SK-N-SH (cell line): ENCODE measurements at regions not wholly inside any gene's neighbourhood (a gene's known extent, or its start where the extent isn't known, plus 50 kb on each side); places are given as distances from the start of the nearest gene placed in this dataset.

Experiments
- CHD2 ChIP-seq: fragments of 150-350 bp; IDR thresholded peaks from 2 replicates; pipeline ENCODE4 v1.6.1; 2018; ENCODE audit warnings: low read length; ENCODE audit not compliant: partially characterized antibody
- FOXM1 ChIP-seq: IDR thresholded peaks from 2 replicates; pipeline ENCODE4 v1.4.0; 2012; ENCODE audit warnings: low read depth, mild to moderate bottlenecking
- NFIC ChIP-seq: IDR thresholded peaks from 2 replicates; pipeline ENCODE4 v1.4.0; 2012; ENCODE audit warnings: borderline replicate concordance
- NRF1 ChIP-seq: IDR thresholded peaks from 2 replicates; pipeline ENCODE4 v1.6.1; 2012; ENCODE audit warnings: low read depth, mild to moderate bottlenecking, low read length
- POLR2AphosphoS5 ChIP-seq: IDR thresholded peaks from 2 replicates; pipeline ENCODE4 v1.6.1; 2012; ENCODE audit warnings: low read depth, low read length
- RFX5 ChIP-seq: IDR thresholded peaks from 2 replicates; pipeline ENCODE4 v1.6.1; 2012; ENCODE audit warnings: mild to moderate bottlenecking, improper control_type of control experiment, low read length
- SIN3A ChIP-seq: IDR thresholded peaks from 2 replicates; pipeline ENCODE4 v1.6.1; 2012; ENCODE audit warnings: low read depth, mild to moderate bottlenecking, low read length, moderate library complexity, borderline replicate concordance
- TF ChIP-seq, protein P1 (sequence below): fragments of 200-600 bp; sonication (generic); IDR thresholded peaks from 2 replicates; pipeline ENCODE4 v1.6.1; 2017; ENCODE audit warnings: antibody characterized with exemption, mild to moderate bottlenecking, moderate library complexity
- TF ChIP-seq, protein P2 (sequence below): fragments of 150-350 bp; IDR thresholded peaks from 2 replicates; pipeline ENCODE4 v1.6.1; 2016; ENCODE audit warnings: mild to moderate bottlenecking, low read depth, low read length

DNA sequence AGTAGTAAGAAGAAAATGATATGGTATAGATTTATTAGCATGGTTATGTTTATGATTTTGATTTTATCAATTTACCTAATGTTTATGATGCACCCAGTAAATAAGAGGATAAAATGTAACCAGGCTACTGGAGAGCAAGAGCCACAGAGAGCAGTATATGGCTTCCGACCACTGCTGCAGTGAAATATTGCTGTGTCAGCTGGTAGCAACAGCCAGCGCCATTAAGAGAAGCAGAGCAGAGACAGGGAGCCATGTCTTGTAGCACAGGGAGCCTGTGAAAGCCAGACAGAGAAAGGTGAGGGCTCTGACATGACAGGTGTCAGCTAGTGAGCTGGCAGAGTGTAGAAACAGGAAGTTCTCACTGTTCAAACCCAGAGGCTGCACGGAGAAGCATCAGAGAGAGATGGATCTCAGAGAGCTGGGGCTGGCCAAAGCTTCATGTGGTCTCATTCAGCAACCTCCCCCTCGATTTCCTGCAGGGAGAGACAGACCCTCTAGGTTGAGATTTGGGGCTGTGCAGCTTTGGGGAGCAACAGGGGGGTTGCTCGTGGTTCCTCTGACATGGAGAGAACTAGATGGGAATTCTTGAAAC lies 202.1 kb downstream of the MED10 start:
- TF ChIP-seq SIN3A = no peak
- TF ChIP-seq, protein P1, sequence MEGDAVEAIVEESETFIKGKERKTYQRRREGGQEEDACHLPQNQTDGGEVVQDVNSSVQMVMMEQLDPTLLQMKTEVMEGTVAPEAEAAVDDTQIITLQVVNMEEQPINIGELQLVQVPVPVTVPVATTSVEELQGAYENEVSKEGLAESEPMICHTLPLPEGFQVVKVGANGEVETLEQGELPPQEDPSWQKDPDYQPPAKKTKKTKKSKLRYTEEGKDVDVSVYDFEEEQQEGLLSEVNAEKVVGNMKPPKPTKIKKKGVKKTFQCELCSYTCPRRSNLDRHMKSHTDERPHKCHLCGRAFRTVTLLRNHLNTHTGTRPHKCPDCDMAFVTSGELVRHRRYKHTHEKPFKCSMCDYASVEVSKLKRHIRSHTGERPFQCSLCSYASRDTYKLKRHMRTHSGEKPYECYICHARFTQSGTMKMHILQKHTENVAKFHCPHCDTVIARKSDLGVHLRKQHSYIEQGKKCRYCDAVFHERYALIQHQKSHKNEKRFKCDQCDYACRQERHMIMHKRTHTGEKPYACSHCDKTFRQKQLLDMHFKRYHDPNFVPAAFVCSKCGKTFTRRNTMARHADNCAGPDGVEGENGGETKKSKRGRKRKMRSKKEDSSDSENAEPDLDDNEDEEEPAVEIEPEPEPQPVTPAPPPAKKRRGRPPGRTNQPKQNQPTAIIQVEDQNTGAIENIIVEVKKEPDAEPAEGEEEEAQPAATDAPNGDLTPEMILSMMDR = no peak
- TF ChIP-seq CHD2 = no peak
- no peak for TF ChIP-seq NFIC
- TF ChIP-seq NRF1 = no peak
- TF ChIP-seq, protein P2, sequence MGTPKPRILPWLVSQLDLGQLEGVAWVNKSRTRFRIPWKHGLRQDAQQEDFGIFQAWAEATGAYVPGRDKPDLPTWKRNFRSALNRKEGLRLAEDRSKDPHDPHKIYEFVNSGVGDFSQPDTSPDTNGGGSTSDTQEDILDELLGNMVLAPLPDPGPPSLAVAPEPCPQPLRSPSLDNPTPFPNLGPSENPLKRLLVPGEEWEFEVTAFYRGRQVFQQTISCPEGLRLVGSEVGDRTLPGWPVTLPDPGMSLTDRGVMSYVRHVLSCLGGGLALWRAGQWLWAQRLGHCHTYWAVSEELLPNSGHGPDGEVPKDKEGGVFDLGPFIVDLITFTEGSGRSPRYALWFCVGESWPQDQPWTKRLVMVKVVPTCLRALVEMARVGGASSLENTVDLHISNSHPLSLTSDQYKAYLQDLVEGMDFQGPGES = no peak
- no peak for TF ChIP-seq FOXM1
- no peak for TF ChIP-seq POLR2AphosphoS5
- no peak for TF ChIP-seq RFX5
